OCI-LY1 (cell line): ENCODE measurements at regions not wholly inside any gene's neighbourhood (a gene's known extent, or its start where the extent isn't known, plus 50 kb on each side); places are given as distances from the start of the nearest gene placed in this dataset.

Source experiments
- CTCF ChIP-seq: fragments of 200-600 bp; sonication (generic), shearing (Covaris generic); IDR thresholded peaks from 2 replicates; pipeline ENCODE4 v1.5.1; 2017; ENCODE audit warnings: mild to moderate bottlenecking, antibody characterized with exemption, low read length, moderate library complexity, mixed read lengths
- EZH2 ChIP-seq: fragments of 200-600 bp; sonication (generic), shearing (Covaris generic); IDR thresholded peaks from 2 replicates; pipeline ENCODE4 v1.8.0; 2017; ENCODE audit warnings: borderline replicate concordance, mixed run types, mild to moderate bottlenecking, antibody characterized with exemption, low read length, moderate library complexity, mixed read lengths

GRCh38 chr13:59501004-59501403 lies 662.7 kb downstream of the DIAPH3 start:
- TF ChIP-seq CTCF (no peak), EZH2 (no peak)
